ENCODE measurements at regions not wholly inside any gene's neighbourhood (a gene's known extent, or its start where the extent isn't known, plus 50 kb on each side); places are given as distances from the start of the nearest gene placed in this dataset.
A peak's percentile ranks its signal among the peaks of the same experiment; 100 is the strongest.

- Mint-ChIP-seq H3K4me3 (no peak overlapping the region), H3K27me3 (no peaks in the 10 kb centered on the region), H3K4me1 (peaks cover 61% of the 10 kb centered on the region)
Observed at GRCh38 chr6:149127212-149127611, 190.3 kb upstream of the TAB2 start.

GRCh38 chr6:149128489-149129145, 188.9 kb upstream of the TAB2 start:
- Mint-ChIP-seq H3K4me1 (peaks cover 64% of the 10 kb centered on the region), H3K27ac (peak overlapping the region; percentile 87 to 92), H3K9me3 (peaks cover 30 to 37% of the 10 kb centered on the region in 2 donors), H3K4me3 (peak overlapping the region; percentile 33 to 60), H3K27me3 (no peaks in the 10 kb centered on the region)
- DNase-seq (peak in 1 of 2 donors; percentile 55), ATAC-seq (peak; percentile 90)

More at GRCh38 chr6:149127212-149127611, 190.3 kb upstream of the TAB2 start:
- DNase-seq (no peak), ATAC-seq (no peak)
- H3K9me3 Mint-ChIP-seq = peaks cover 33 to 34% of the 10 kb centered on the region in 2 donors
- no peak overlapping the region for H3K27ac Mint-ChIP-seq

- ATAC-seq (no peak), DNase-seq (no peak)
- Mint-ChIP-seq H3K27ac (peak overlapping the region in 1 of 2 donors; percentile 92), H3K4me3 (no peak overlapping the region), H3K9me3 (peaks cover 24 to 30% of the 10 kb centered on the region in 2 donors), H3K4me1 (peaks cover 55% of the 10 kb centered on the region), H3K27me3 (no peaks in the 10 kb centered on the region)
Observed at GRCh38 chr6:149129371-149130077, 188.0 kb upstream of the TAB2 start.

- no peak for ATAC-seq
- no peak for DNase-seq
- H3K27ac Mint-ChIP-seq = peak overlapping the region in 1 of 2 donors; percentile 75
- H3K4me3 Mint-ChIP-seq = no peak overlapping the region
- H3K4me1 Mint-ChIP-seq = peaks cover 52% of the 10 kb centered on the region
- peaks cover 19 to 24% of the 10 kb centered on the region in 2 donors for H3K9me3 Mint-ChIP-seq
- H3K27me3 Mint-ChIP-seq = no peaks in the 10 kb centered on the region
Observed at GRCh38 chr6:149130090-149130489, 187.4 kb upstream of the TAB2 start.

GRCh38 chr6:149130508-149130907, 187.0 kb upstream of the TAB2 start:
- Mint-ChIP-seq H3K4me3 (no peak overlapping the region), H3K27me3 (no peaks in the 10 kb centered on the region), H3K27ac (no peak overlapping the region), H3K4me1 (peaks cover 52% of the 10 kb centered on the region), H3K9me3 (peaks cover 15 to 20% of the 10 kb centered on the region in 2 donors)
- DNase-seq (no peak), ATAC-seq (no peak)

GRCh38 chr6:149131891-149132290, 185.6 kb upstream of the TAB2 start:
- H3K27me3 Mint-ChIP-seq = no peaks in the 10 kb centered on the region
- no peak overlapping the region for H3K4me3 Mint-ChIP-seq
- DNase-seq (no peak), ATAC-seq (no peak)
- H3K9me3 Mint-ChIP-seq = peaks cover 7 to 11% of the 10 kb centered on the region in 2 donors
- peaks cover 44% of the 10 kb centered on the region for H3K4me1 Mint-ChIP-seq
- H3K27ac Mint-ChIP-seq = peak overlapping the region in 1 of 2 donors; percentile 53

GRCh38 chr6:149132336-149132735, 185.2 kb upstream of the TAB2 start:
- DNase-seq (no peak), ATAC-seq (peak; percentile 36)
- H3K27me3 Mint-ChIP-seq = no peaks in the 10 kb centered on the region
- H3K4me1 Mint-ChIP-seq = peaks cover 41% of the 10 kb centered on the region
- H3K9me3 Mint-ChIP-seq = peaks cover 5 to 7% of the 10 kb centered on the region in 2 donors
- H3K27ac Mint-ChIP-seq = peak overlapping the region in 1 of 2 donors; percentile 53
- no peak overlapping the region for H3K4me3 Mint-ChIP-seq

- Mint-ChIP-seq H3K27me3 (no peaks in the 10 kb centered on the region), H3K4me1 (peaks cover 37% of the 10 kb centered on the region), H3K4me3 (no peak overlapping the region), H3K9me3 (peaks cover 5 to 7% of the 10 kb centered on the region in 2 donors), H3K27ac (no peak overlapping the region)
- DNase-seq (no peak), ATAC-seq (no peak)
Observed at GRCh38 chr6:149134511-149134933, 183.0 kb upstream of the TAB2 start.

GRCh38 chr6:149135809-149136208, 181.7 kb upstream of the TAB2 start:
- no peak for ATAC-seq
- H3K9me3 Mint-ChIP-seq = peaks cover 5 to 7% of the 10 kb centered on the region in 2 donors
- DNase-seq = no peak
- H3K4me3 Mint-ChIP-seq = no peak overlapping the region
- no peaks in the 10 kb centered on the region for H3K27me3 Mint-ChIP-seq
- peaks cover 47% of the 10 kb centered on the region for H3K4me1 Mint-ChIP-seq
- no peak overlapping the region for H3K27ac Mint-ChIP-seq

- Mint-ChIP-seq H3K27ac (no peak overlapping the region), H3K27me3 (no peaks in the 10 kb centered on the region), H3K4me3 (no peak overlapping the region), H3K4me1 (peaks cover 53% of the 10 kb centered on the region), H3K9me3 (peaks cover 5 to 7% of the 10 kb centered on the region in 2 donors)
- ATAC-seq (no peak), DNase-seq (no peak)
Observed at GRCh38 chr6:149136273-149136912, 181.1 kb upstream of the TAB2 start.

- Mint-ChIP-seq H3K4me3 (no peak overlapping the region), H3K4me1 (peaks cover 56% of the 10 kb centered on the region), H3K27ac (no peak overlapping the region)
Observed at GRCh38 chr6:149136913-149137286, 180.6 kb upstream of the TAB2 start.

GRCh38 chr6:149137594-149137993, 179.9 kb upstream of the TAB2 start:
- no peaks in the 10 kb centered on the region for H3K27me3 Mint-ChIP-seq
- no peak overlapping the region for H3K4me3 Mint-ChIP-seq
- peaks cover 5 to 7% of the 10 kb centered on the region in 2 donors for H3K9me3 Mint-ChIP-seq
- H3K27ac Mint-ChIP-seq = peak overlapping the region; percentile 12 to 19
- no peak for ATAC-seq
- no peak for DNase-seq
- H3K4me1 Mint-ChIP-seq = peaks cover 55% of the 10 kb centered on the region

More at GRCh38 chr6:149136913-149137286, 180.6 kb upstream of the TAB2 start:
- Mint-ChIP-seq H3K9me3 (peaks cover 5 to 7% of the 10 kb centered on the region in 2 donors), H3K27me3 (no peaks in the 10 kb centered on the region)
- ATAC-seq = no peak
- DNase-seq = no peak

GRCh38 chr6:149138089-149138488, 179.4 kb upstream of the TAB2 start:
- H3K27me3 Mint-ChIP-seq = no peaks in the 10 kb centered on the region

GRCh38 chr6:149138699-149139294, 178.7 kb upstream of the TAB2 start:
- Mint-ChIP-seq H3K4me1 (peaks cover 45% of the 10 kb centered on the region), H3K27ac (peak overlapping the region; percentile 90 to 93), H3K4me3 (peak overlapping the region in 1 of 2 donors; percentile 45), H3K9me3 (peaks cover 0 to 5% of the 10 kb centered on the region in 2 donors), H3K27me3 (no peaks in the 10 kb centered on the region)
- DNase-seq (no peak), ATAC-seq (no peak)

More at GRCh38 chr6:149138089-149138488, 179.4 kb upstream of the TAB2 start:
- Mint-ChIP-seq H3K4me3 (no peak overlapping the region), H3K4me1 (peaks cover 50% of the 10 kb centered on the region), H3K9me3 (peaks cover 5 to 6% of the 10 kb centered on the region in 2 donors), H3K27ac (peak overlapping the region; percentile 19 to 93)
- no peak for ATAC-seq
- DNase-seq = no peak

- Mint-ChIP-seq H3K9me3 (peaks cover 0 to 9% of the 10 kb centered on the region in 2 donors), H3K4me3 (peak overlapping the region; percentile 75 to 80), H3K27ac (peak overlapping the region; percentile 97), H3K27me3 (no peaks in the 10 kb centered on the region), H3K4me1 (peaks cover 45% of the 10 kb centered on the region)
- DNase-seq (no peak), ATAC-seq (peak; percentile 38)
Observed at GRCh38 chr6:149139782-149140136, 177.8 kb upstream of the TAB2 start.

Measured in stimulated activated naive CD8-positive, alpha-beta T cell treated with anti-CD3 and anti-CD28 coated beads, Interleukin-15, amount 100 ng/mL, for 72 hours (primary cell).